Fibroblast of peridontal ligament (primary cell): ENCODE measurements at regions not wholly inside any gene's neighbourhood (a gene's known extent, or its start where the extent isn't known, plus 50 kb on each side); places are given as distances from the start of the nearest gene placed in this dataset.
"Not testable (repeated sequence)": the region's sequence is repeated elsewhere in the genome, so short reads cannot be mapped to it uniquely, and the experiment has no call there.

Source experiments
- DNase-seq: peaks from one replicate; pipeline ENCODE4 v3.0.0-alpha.2; 2010; ENCODE audit errors: extremely low read depth

DNA sequence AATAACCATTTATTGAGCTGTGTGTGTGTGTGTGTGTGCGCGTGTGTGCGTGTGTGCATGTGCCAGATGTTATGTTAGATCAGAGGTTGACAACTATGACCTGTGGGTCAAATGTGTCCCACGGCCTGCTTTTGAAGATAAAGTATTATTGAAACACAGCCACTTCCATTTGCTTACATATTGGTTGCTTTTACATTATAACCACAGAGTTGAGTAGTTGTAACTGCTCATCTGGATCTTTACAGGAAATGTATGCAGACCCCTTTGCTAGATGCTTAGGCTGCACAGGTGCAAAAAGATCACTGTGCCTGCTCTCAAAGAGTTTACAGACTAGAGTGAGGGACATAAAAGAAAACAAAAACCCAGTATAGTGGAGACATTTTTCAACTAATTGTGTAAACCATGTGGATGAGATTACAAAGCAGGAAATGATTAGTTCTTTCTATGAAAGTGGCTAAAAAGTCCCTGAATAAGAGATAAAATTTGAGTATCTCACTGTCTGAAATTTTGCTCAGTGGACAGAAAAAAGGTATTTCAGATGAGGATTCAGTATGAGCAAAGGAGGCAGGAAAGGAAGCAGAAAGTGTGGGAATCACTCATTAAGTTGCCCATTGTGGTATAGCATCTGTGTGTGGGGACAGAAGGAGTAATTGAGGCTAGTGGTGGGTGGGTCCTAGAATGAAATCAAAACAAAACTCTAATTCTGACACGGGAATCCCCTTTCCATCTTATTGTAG is 188.4 kb downstream of the PAH start:
- no peak for DNase-seq

DNA sequence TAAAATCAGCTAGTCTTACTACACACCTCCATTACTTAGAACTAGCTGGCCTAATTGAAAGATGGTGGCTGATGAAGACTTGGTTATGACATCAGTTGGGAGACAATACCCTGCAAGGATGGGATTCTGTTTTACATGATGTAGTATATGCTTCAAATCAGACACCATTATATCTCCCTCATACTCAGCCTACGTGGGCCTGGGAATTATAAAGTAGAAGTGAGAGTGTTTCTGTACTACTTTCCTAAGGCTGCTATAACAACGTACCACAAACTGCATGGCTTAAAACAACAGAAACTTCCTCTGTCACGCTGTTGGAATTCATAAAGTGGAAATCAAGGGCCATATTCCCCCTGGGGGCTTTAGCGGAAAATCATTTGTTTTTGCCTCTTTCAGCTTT is 190.4 kb downstream of the PAH start:
- peak; percentile 19 for DNase-seq

DNA sequence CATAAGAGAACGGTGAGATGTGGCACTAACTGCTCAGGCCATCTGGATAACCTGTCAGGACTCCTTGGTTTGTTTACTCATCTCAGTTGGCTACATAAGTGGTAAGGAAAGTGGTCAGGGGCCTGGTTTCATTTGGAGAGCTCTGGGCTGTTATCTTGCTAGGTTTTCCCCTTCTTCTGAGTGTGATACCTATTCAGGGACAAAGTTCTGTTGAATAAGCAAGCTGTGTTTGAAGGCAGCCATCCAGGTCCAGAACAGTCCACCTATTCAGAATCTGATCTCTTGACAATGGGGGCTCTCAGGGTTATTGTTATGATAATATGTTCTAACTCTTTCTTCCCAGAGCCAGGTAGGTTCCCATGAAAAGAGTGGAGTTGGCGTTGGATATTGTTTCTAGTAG is 194.9 kb downstream of the PAH start:
- DNase-seq, result no peak

DNA sequence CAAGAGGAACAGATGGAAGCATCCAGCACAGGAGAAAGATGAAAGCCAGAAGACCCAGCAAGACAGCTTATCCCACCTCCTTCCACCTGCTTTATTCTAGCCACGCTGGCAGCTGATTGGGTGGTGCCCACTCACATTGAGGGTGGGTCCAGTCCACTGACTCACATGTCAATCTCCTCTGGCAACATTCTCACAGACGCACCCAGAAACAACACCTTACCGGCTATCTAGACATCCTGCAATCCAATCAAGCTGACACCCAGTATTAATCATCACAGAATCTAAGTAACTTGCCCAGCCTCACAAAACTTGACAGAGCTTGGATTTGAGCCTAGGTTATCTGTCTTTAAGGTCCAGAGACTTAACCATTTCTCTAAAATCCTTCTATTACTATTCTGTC is 208.9 kb downstream of the PAH start:
- DNase-seq, result no peak

DNA sequence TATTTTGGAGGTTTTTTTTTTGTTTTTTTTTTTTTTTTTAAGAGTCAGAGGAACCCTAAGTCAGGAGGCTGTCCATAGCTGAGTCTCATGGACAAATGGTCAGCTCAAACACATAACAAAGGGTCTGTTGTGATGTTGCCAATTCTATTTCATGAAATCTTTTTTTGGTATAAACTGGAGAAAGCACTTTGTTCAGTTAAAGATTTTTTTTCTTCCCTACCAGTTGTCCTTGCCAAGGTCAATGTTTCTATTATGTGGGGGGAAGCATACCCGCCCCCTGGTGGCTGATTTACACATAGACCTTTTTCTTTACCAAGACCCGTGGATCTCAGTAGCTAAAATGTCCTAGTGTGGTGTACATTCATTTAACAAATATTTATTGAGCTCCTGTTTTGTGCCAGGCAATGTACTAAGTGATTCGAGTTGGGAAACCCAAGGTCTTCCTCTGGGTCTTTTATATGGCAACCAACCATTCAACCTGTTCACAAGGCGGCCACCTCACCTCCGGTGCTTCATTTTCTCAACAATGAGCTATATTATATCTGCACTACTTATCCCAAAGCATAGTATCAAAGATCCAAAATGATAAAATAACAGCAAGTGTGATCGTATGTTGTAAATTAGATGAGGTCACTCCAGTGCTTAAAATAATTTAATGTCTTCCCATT is 214.5 kb downstream of the PAH start:
- peak; percentile 70 for DNase-seq

DNA sequence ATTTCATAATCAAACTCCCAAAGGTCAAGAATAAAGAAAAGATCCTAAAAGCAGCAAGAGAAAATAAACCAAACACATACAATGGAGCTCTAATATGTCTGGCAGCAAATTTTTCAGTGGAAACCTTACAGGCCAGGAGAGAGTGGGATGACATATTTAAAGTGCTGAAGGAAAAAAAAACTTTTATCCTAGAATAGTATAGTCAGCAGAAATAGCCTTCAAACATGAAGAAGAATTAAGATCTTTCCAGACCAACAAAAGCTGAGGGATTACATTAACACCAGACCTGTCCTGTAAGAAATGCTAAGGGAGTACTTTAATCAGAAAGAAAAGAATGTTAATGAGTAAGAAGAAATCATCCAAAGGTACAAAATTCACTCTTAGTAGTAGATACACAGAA is 215.7 kb upstream of the IGF1 start:
- no peak for DNase-seq

DNA sequence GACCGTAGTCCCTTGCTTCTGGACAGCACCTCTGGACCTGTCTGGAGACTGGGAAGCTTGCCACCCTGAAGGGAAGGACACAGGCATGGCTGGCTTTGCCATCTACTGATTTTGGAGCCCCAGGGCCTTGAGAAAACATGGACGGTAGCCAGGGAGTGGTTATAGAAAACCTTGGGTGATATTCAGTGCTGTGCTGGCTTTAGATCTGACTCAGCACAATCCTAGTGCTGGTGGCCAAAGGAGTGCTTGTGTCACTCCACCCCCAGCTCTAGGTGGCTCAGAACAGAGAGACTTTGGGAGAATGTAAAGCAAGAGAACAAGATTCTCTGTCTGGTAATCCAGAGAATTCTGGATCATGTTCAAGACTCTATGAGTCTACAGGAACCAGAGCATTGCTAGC is 214.5 kb upstream of the IGF1 start:
- DNase-seq, result no peak

DNA sequence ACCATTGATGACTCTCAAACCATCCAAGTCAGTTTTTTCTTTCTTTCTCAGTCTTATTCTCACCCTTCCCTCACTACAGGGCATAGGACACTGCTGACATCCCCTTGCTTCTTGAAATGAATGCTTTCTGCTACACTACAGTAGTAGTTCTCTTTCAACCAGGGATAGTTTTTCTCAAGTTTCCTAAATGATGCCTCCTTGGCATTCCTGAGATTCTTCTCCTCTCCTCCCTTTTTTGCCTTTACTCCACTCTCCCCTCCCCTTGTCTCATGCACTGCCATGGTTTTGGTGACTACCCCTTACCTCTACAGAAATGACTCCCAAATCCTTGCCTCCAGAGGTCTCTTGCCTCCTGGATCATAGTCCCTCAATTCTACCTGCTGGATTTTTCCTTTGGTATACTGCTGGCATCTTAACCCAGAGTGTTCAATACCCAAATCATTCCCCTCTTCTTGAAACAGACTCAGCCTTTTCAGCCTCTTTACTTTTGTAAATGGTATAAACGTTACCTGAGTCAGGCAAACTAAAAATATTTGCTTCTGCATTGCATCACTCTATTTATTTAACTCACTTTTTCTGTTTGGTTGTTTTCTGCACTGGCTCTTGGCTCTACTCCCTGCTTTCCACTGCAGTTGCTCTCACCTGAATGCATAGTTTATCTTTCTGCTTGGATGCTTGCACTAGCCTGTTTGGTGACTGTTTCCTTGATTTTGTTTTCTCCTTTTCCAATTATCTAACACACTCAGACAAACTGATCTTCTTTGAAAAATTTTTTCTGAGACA is 211.6 kb upstream of the IGF1 start:
- no peak for DNase-seq

DNA sequence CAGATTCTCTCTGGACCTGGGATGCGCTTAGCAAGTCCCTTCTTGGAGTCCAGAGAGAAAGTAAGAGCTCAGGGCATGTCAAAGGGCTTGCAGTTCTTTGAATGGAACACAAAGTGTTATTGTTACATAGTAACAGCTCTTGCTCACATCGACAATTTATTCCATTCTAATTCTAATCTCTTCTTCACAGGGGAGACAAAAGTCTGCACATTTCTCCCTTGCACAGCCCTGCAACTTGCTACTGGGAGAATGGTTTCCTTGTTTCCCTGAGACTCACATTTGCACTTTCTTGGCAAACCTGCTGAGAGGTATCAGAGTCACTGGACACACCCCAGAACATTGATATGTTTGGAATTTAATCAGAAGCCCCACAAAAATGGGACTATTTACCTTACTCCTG is 209.9 kb upstream of the IGF1 start:
- DNase-seq, result no peak

DNA sequence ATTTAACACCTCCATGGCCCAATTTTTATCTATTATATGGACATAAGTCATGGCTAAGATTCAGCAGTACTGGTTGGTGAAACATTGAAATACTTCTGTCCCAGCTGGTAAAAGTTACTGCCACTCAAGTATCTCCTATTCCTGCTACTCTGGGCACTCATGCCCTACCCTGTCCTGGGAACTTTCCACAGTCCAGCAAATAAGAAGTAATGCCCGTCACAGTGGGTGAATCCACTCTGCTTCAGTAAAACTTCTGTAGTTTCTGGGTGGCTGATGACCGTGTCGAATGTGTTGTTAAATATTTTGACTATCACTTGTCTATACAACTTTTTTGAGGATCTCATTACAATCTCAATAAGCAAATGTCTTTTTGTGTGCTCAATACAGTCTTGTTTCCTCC is 209.3 kb upstream of the IGF1 start:
- no peak for DNase-seq

DNA sequence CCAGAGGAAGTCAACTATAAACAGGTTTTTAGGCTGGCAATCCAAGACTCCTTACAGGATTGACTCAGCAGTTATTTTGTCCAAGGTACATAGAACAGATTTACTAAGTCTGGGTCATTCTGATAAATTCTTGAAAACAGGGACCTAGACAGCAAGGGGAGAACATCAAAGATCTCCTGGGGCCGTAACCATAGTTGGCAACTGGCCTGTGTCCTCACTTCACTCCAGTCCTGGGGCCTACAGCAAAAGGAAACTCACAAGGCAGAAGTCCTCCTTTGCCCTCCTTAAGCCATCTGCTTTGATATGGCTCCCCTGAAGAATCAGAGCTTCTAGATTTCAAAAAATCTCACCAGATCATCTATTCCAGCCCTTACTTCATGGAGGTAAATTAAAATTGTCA is 207.2 kb upstream of the IGF1 start:
- no peak for DNase-seq

DNA sequence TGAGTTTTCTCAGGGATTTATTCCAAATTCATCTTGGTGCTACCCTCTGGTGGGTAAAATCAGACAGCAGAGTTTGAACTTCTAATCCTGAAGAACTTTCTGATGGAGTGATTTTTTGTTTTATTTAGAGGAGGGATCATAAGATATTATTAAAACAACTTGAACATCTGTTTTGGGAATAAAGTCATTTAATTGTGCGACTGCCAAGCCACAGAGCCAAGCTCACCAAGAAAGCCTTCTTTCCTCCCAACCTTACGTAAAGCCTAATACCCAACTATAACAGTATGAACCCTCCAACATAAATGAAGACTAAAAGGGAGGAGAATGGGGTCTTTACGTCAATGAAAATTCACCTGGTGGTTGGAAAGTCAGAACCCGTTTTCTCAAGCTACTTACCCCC is 205.5 kb upstream of the IGF1 start:
- peak; percentile 46 for DNase-seq

DNA sequence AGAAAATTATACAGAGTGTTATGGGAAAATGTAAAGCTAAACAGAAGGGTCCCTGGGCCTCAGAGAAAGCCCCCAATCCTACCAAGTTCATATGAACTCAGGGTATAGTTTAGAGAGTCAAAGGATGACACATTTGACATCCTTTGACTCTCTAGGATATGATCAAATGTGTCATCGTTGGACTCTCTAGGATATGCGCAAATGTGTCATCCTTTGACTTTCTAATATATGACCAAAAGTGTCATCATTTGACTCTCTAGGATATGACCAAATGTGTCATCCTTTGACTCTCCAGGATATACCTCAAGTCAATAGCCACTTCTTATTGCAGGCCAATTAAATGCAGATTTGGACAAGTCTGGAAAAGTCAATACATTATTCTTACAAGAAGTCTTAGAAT is 204.8 kb upstream of the IGF1 start:
- no peak for DNase-seq

DNA sequence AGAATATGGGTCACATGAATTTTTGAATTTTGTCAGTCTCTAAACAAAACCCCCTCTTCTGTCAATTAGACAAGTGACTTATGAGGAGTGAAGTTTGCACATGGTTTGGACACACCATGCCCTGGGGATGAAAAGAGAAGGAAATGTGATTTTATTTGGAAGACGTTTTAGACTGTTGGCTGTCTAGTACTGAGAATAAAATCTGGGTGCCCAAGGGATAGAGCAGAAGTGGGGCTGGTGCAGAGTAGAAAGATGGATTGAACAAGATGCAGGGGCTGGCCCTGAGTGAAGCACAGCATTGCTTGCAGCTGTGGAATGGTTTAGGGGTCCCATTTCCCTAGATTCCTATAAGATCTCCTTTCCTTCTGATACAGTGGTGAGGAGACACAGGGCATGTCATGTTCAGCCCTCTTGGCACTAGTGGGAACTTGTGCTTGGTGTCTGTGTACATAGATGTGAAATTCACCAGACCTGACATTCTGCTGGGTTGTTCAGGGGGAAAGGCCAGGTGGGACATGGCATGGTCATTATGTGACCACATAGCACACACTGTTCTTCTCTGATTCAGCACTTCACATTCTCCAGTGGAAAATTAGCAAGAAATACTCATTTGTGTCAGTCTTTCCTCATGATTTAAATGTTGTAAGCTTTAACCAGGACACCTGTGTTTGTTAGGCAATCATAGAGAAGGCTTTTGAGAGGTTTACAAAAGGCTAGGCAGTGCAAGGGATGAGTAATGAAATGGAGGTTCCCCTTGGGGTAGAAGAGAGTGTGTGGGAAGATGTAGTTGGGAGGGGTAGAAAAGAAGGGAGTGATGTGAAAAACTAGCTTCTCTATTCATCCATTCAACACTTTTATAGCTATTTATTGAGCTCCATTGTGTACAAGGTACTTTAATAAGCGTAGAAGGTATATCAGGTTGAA is 202.3 kb upstream of the IGF1 start:
- no peak for DNase-seq

DNA sequence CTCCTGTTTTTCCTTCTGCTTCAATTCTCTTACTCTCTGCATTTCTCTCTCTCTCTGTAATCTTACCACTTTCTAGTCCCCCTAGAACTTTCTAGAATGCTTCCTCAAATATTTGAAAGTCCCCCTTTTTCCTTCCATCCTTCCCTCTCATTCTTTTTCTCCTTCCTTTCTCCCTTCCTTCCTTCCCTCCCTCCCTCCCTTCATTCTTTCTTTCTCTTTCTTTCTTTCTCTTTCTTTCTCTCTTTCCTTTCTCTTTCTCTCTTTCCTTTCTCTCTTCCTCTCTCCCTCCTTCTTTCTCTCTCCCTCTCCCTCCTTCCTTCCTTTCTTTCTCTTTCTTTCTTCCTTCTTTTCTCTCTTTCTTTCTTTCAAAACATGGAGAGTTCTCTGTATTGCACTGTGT is 201.4 kb upstream of the IGF1 start:
- DNase-seq, result no peak

DNA sequence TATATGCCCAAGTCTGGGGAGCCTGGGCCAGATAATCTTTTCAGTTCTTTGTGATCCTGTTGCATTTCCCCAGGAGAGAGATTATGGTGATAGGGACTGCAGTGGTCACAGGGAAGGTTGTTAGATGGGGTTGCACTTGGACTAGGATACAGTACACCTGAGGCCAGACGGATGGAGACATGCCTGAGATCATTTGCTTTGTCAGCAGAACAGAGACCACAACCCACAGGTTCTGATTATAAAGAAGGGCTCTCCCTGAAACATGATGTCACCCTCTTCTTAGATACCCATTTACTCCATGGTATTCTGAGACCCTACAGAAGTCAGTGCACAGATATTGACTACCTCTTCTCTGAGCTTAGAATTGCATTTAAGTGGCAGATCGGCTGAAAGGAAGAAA is 200.9 kb upstream of the IGF1 start:
- no peak for DNase-seq

DNA sequence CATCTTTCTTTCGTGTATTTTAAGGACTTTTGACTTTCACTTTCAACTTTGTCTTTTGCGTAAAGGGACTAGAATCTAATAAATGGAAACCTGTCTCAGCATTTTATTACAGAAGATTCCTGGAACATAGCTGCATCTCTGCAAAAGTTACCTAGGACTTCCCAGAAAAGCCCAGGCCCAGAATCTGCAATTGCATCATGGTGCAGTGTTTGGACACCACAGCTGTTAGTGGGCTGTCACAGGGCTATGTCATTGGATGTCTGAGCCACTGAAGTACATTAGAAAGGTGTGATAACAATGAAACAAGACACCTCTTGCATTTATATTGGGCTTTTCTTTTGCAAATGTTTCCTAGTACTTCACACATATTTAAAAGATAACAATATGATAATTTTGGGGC is 199.9 kb upstream of the IGF1 start:
- DNase-seq, result no peak

DNA sequence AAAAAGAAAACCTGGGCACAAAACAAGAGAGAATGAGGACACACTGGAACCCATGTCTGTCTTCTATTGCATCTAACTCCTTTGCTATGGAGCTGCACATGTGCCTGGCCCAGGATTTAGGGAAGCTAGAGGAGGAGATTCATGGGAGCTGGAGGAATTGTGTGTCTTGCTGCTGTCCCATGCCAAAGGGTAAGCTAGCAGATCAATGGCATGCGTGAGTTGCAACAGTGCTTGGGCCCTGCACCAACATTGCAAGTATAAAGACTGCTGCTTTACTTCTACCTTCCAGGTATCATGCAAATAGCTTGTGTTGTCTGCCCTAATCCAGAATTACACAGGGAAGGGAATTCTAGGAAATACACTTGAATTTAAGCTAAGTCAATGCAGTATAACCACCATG is 196.4 kb upstream of the IGF1 start:
- DNase-seq, result no peak

DNA sequence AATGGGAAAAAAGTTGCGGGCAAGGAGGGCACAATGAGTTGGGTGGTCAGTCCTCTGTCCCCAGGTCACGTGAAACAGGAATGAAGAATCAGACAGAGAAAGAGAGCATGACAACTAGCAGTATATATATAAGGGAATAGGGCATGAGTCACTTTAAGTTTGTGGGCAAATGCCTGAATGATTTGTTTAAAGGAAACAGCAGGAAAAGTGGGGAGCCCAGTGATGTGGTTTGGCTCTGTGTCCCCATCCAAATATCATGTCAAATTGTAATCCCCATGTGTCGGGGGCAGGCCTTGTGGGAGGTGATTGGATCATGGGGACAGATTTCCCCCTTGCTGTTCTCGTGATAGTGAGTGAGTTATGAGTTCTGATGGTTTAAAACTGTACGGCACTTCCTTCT is 195.3 kb upstream of the IGF1 start:
- DNase-seq, result peak; percentile 71

DNA sequence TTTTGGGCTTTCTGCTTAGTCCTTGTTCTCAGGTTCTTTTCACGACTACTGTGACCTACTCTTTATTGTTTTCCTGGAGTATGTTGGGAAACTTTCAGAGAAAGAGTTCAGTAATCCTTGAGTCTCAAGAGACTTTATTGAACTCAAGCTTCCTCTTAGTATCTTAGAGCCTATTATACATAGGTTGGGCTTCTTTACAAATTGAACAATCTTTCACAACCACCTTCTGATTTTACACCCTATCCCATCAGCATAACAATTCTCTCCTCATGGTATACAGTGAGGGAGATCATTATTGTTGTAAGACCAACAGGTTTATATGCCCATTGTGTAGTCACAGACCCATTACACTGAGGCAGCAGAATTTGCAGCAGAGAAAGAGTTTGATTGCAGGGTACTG is 193.2 kb upstream of the IGF1 start:
- DNase-seq, result no peak

DNA sequence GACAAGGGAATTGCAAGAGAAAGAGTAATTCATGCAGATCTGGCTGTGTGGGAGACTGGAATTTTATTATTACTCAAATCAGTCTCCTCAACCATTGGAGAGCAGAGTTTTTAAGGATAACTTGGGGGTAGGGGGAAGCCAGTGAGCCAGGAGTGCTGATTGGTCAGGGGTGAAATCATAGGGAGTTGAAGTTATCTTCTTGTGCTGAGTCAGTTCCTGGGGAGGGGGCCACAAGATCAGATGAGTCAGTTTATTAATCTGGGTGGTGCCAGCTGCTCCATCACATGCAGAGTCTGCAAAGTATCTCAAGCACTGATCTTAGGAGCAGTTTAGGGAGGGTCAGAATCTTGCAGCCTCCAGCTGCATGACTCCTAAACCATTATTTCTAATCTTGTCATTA is 191.8 kb upstream of the IGF1 start:
- not testable (repeated sequence) for DNase-seq

DNA sequence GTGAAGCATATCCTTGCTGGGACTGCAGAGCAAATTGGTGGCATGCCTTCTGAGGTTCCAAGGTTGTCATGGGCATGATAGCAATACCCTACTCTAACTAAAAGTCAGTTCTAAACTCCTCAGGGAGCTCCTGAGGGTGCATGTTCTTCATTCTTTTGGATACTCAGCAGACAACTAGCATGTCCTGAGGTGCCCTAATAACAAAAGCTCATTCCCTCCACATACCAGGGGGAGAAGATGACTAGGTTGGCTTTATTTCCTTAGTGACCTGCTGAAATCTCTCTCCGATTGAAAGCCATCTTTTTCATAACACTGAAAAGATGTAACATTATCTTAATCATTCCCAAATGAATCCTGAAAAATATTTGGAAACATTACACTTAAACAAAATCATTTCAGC is 188.7 kb upstream of the IGF1 start:
- peak; percentile 73 for DNase-seq
